ENCODE measurements at regions not wholly inside any gene's neighbourhood (a gene's known extent, or its start where the extent isn't known, plus 50 kb on each side); places are given as distances from the start of the nearest gene placed in this dataset.
A peak's percentile ranks its signal among the peaks of the same experiment; 100 is the strongest.

GRCh38 chr9:82574911-82575310 lies 488.0 kb downstream of the RASEF start:
- Mint-ChIP-seq H3K27ac (no peak overlapping the region), H3K36me3 (peaks cover 0 to 10% (median 0%) of the 10 kb centered on the region in 3 donors), H3K27me3 (no peaks in the 10 kb centered on the region), H3K4me3 (no peak overlapping the region), H3K9me3 (peaks cover 17 to 37% (median 21%) of the 10 kb centered on the region in 9 donors), H3K4me1 (no peaks in the 10 kb centered on the region)
- no peak for ATAC-seq
- POLR2A ChIA-PET = no interaction called here
- no peak for DNase-seq

- DNase-seq (no peak), ATAC-seq (no peak)
- no peaks in the 10 kb centered on the region for H3K36me3 Mint-ChIP-seq
- no peaks in the 10 kb centered on the region for H3K4me1 Mint-ChIP-seq
- H3K4me3 Mint-ChIP-seq = no peak overlapping the region
- H3K9me3 Mint-ChIP-seq = peaks cover 0 to 18% (median 8%) of the 10 kb centered on the region in 9 donors
- no peak overlapping the region for H3K27ac Mint-ChIP-seq
- POLR2A ChIA-PET = no interaction called here
- no peaks in the 10 kb centered on the region for H3K27me3 Mint-ChIP-seq
Observed at GRCh38 chr9:82580921-82581320, 482.0 kb downstream of the RASEF start.

GRCh38 chr9:82581516-82581915 lies 481.4 kb downstream of the RASEF start:
- H3K27me3 Mint-ChIP-seq = no peaks in the 10 kb centered on the region
- no peak for DNase-seq
- no peaks in the 10 kb centered on the region for H3K36me3 Mint-ChIP-seq
- H3K4me1 Mint-ChIP-seq = no peaks in the 10 kb centered on the region
- POLR2A ChIA-PET = no interaction called here
- H3K27ac Mint-ChIP-seq = no peak overlapping the region
- ATAC-seq = no peak
- H3K9me3 Mint-ChIP-seq = peaks cover 0 to 17% (median 8%) of the 10 kb centered on the region in 9 donors
- no peak overlapping the region for H3K4me3 Mint-ChIP-seq

- H3K27me3 Mint-ChIP-seq = no peaks in the 10 kb centered on the region
- H3K9me3 Mint-ChIP-seq = peaks cover 0 to 17% (median 8%) of the 10 kb centered on the region in 9 donors
- no peak overlapping the region for H3K27ac Mint-ChIP-seq
- ATAC-seq (no peak), DNase-seq (no peak)
- no peaks in the 10 kb centered on the region for H3K36me3 Mint-ChIP-seq
- H3K4me3 Mint-ChIP-seq = no peak overlapping the region
- H3K4me1 Mint-ChIP-seq = no peaks in the 10 kb centered on the region
- POLR2A ChIA-PET = no interaction called here
Observed at GRCh38 chr9:82581935-82582334, 481.0 kb downstream of the RASEF start.

- POLR2A ChIA-PET = no interaction called here
- H3K36me3 Mint-ChIP-seq = no peaks in the 10 kb centered on the region
- H3K27ac Mint-ChIP-seq = no peak overlapping the region
- H3K4me1 Mint-ChIP-seq = no peaks in the 10 kb centered on the region
- DNase-seq (no peak), ATAC-seq (no peak)
- peaks cover 0 to 16% (median 6%) of the 10 kb centered on the region in 9 donors for H3K9me3 Mint-ChIP-seq
- no peak overlapping the region for H3K4me3 Mint-ChIP-seq
- H3K27me3 Mint-ChIP-seq = no peaks in the 10 kb centered on the region
Observed at GRCh38 chr9:82582693-82583092, 480.2 kb downstream of the RASEF start.

GRCh38 chr9:82583524-82583923 lies 479.4 kb downstream of the RASEF start:
- Mint-ChIP-seq H3K27me3 (no peaks in the 10 kb centered on the region), H3K4me3 (no peak overlapping the region), H3K9me3 (peaks cover 0 to 10% (median 3%) of the 10 kb centered on the region in 9 donors), H3K4me1 (no peaks in the 10 kb centered on the region), H3K27ac (no peak overlapping the region), H3K36me3 (no peaks in the 10 kb centered on the region)
- POLR2A ChIA-PET = no interaction called here
- no peak for ATAC-seq
- DNase-seq = no peak

- peaks cover 0 to 8% (median under 1%) of the 10 kb centered on the region in 9 donors for H3K9me3 Mint-ChIP-seq
- no peaks in the 10 kb centered on the region for H3K36me3 Mint-ChIP-seq
- DNase-seq (no peak), ATAC-seq (no peak)
- H3K27me3 Mint-ChIP-seq = no peaks in the 10 kb centered on the region
- POLR2A ChIA-PET = no interaction called here
- H3K4me1 Mint-ChIP-seq = no peaks in the 10 kb centered on the region
- no peak overlapping the region for H3K4me3 Mint-ChIP-seq
- H3K27ac Mint-ChIP-seq = no peak overlapping the region
Observed at GRCh38 chr9:82584349-82584863, 478.5 kb downstream of the RASEF start.

- H3K27me3 Mint-ChIP-seq = no peaks in the 10 kb centered on the region
- H3K9me3 Mint-ChIP-seq = peaks cover 0 to 8% (median 0%) of the 10 kb centered on the region in 9 donors
- no peak overlapping the region for H3K4me3 Mint-ChIP-seq
- no peak overlapping the region for H3K27ac Mint-ChIP-seq
- no peak for ATAC-seq
- DNase-seq = no peak
- no peaks in the 10 kb centered on the region for H3K4me1 Mint-ChIP-seq
- POLR2A ChIA-PET = no interaction called here
- no peaks in the 10 kb centered on the region for H3K36me3 Mint-ChIP-seq
Observed at GRCh38 chr9:82586918-82587356, 476.0 kb downstream of the RASEF start.

- Mint-ChIP-seq H3K27ac (no peak overlapping the region), H3K4me3 (no peak overlapping the region), H3K4me1 (peaks cover 0 to 3% (median 0%) of the 10 kb centered on the region in 4 donors), H3K9me3 (peaks cover 0 to 11% (median 0%) of the 10 kb centered on the region in 9 donors), H3K36me3 (no peaks in the 10 kb centered on the region), H3K27me3 (no peaks in the 10 kb centered on the region)
- DNase-seq = no peak
- POLR2A ChIA-PET = no interaction called here
- ATAC-seq = no peak
Observed at GRCh38 chr9:82588301-82589180, 474.4 kb downstream of the RASEF start.

- no peak for DNase-seq
- H3K27ac Mint-ChIP-seq = peak overlapping the region in 1 of 10 donors; percentile 67
- ATAC-seq = no peak
- no peaks in the 10 kb centered on the region for H3K36me3 Mint-ChIP-seq
- H3K9me3 Mint-ChIP-seq = peaks cover 0 to 10% (median 0%) of the 10 kb centered on the region in 9 donors
- H3K27me3 Mint-ChIP-seq = peaks cover 0 to 3% (median 0%) of the 10 kb centered on the region in 5 donors
- H3K4me1 Mint-ChIP-seq = peaks cover 0 to 3% (median 0%) of the 10 kb centered on the region in 4 donors
- no peak overlapping the region for H3K4me3 Mint-ChIP-seq
- POLR2A ChIA-PET = no interaction called here
Observed at GRCh38 chr9:82590845-82591244, 472.1 kb downstream of the RASEF start.

- POLR2A ChIA-PET = no interaction called here
- Mint-ChIP-seq H3K9me3 (peaks cover 0 to 10% (median 0%) of the 10 kb centered on the region in 9 donors), H3K4me3 (no peak overlapping the region), H3K27ac (no peak overlapping the region), H3K4me1 (peaks cover 0 to 3% (median 0%) of the 10 kb centered on the region in 4 donors), H3K27me3 (peaks cover 0 to 3% (median 0%) of the 10 kb centered on the region in 5 donors), H3K36me3 (no peaks in the 10 kb centered on the region)
- DNase-seq = no peak
- no peak for ATAC-seq
Observed at GRCh38 chr9:82593501-82593900, 469.4 kb downstream of the RASEF start.

- no peaks in the 10 kb centered on the region for H3K36me3 Mint-ChIP-seq
- H3K4me3 Mint-ChIP-seq = no peak overlapping the region
- peaks cover 0 to 3% (median 0%) of the 10 kb centered on the region in 4 donors for H3K4me1 Mint-ChIP-seq
- H3K27me3 Mint-ChIP-seq = peaks cover 0 to 3% (median 0%) of the 10 kb centered on the region in 5 donors
- H3K27ac Mint-ChIP-seq = no peak overlapping the region
- DNase-seq (no peak), ATAC-seq (no peak)
- POLR2A ChIA-PET = no interaction called here
- peaks cover 0 to 10% (median 0%) of the 10 kb centered on the region in 9 donors for H3K9me3 Mint-ChIP-seq
Observed at GRCh38 chr9:82597241-82598203, 465.4 kb downstream of the RASEF start.
